ENCODE measurements at regions not wholly inside any gene's neighbourhood (a gene's known extent, or its start where the extent isn't known, plus 50 kb on each side); places are given as distances from the start of the nearest gene placed in this dataset.

DNA sequence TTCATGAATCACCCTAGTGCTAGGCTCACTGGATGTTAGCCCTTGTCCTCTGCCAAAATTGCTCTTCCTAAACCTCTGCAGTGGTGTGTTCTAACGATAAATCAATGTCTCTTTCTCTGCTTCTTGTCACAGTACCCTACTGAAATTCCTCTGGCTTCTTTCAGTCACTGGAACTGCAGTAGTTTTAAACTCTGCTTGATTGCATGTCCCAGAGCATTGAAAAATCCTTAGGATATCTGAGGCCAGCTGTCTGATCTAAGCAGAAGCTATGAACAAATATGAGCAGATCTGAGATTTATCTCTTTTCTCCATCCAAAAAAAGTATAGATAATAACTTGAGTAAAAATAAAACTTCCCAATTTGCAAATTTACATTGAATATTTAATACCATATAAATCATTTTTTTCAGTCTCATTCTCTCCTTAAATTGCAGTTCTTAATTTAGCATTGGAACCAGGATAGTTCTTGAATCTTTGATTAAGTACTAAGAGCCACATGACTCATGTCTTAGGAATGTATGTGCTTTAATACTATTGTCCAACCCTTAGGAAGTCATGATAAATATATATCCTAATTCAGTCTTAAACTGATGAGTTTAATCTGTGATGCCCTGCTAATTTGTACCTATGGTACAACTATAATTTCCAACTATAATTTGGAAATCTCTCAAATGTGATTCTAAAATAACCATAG lies 169.7 kb downstream of the PDHA2 start:
- Histone ChIP-seq H3K4me3 (no peak overlapping the region), H3K36me3 (no peaks in the 10 kb centered on the region), H3K27ac (no peak overlapping the region), H3K27me3 (no peaks in the 10 kb centered on the region), H3K4me1 (no peaks in the 10 kb centered on the region), H3K9me3 (no peaks in the 10 kb centered on the region)
- 21% methylated on average over 1 of the region's 1 CpG for WGBS
- no peak for TF ChIP-seq CTCF (IDR thresholded peaks at IDR 0.05)
- TF ChIP-seq POLR2A (IDR thresholded peaks at IDR 0.05), result no peak
- no peak for TF ChIP-seq POLR2AphosphoS5 (IDR thresholded peaks at IDR 0.05)
- no peak for TF ChIP-seq EP300 (IDR thresholded peaks at IDR 0.05)
- DNase-seq (ENCODE audit: low spot score in 2 of 2), result no peak

- no peak for DNase-seq (ENCODE audit: low spot score in 2 of 2)
- H3K4me1 ChIP-seq, result no peaks in the 10 kb centered on the region
- H3K4me3 ChIP-seq, result no peak overlapping the region
- 51% methylated on average over 2 of the region's 2 CpGs for whole genome bisulfite sequencing
- H3K36me3 ChIP-seq, result no peaks in the 10 kb centered on the region
- TF ChIP-seq EP300 (IDR thresholded peaks at IDR 0.05), result no peak
- no peak for TF ChIP-seq CTCF (IDR thresholded peaks at IDR 0.05)
- no peak for TF ChIP-seq POLR2A (IDR thresholded peaks at IDR 0.05)
- TF ChIP-seq POLR2AphosphoS5 (IDR thresholded peaks at IDR 0.05), result no peak
- no peak overlapping the region for H3K27ac ChIP-seq
- no peaks in the 10 kb centered on the region for H3K27me3 ChIP-seq
- H3K9me3 ChIP-seq, result no peaks in the 10 kb centered on the region
Observed at GRCh38 chr4:96012687-96013086, 172.8 kb downstream of the PDHA2 start.

DNA sequence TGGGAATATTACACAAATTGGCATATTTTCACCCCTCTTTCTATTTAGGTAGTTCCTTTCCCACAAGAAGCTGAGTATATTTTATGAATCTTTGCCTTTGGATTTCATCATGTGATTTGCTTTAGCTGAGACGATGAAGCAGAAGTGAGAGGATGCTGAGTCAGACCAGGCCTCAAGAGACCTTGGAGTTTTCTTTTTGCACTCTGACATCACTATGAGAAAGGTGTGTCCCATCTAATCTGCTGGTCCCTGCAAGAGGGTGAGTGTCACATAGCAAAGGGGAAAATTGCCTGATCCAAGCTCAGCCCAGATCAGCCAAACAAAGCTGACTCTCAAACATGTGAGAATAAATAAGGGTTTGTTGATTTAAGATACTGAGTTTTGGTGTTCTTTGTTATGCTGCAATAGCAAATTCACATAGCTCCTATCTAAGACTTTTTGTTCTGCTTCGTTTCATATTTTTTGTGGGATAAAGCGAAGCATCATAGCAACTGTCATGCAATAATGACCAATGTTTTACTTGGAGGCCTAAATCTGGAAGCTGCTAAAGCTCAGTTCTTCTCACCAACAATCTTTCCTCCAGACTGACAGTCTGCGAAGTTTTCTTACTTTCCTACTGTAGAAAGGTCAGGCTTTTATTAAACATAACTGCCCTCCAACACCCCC lies 176.9 kb downstream of the PDHA2 start:
- H3K4me1 ChIP-seq, result no peaks in the 10 kb centered on the region
- H3K4me3 ChIP-seq, result no peak overlapping the region
- H3K27ac ChIP-seq, result no peak overlapping the region
- no peaks in the 10 kb centered on the region for H3K27me3 ChIP-seq
- WGBS, result 76% methylated on average over 4 of the region's 4 CpGs
- DNase-seq (ENCODE audit: low spot score in 2 of 2), result no peak
- no peaks in the 10 kb centered on the region for H3K9me3 ChIP-seq
- no peaks in the 10 kb centered on the region for H3K36me3 ChIP-seq
- TF ChIP-seq POLR2AphosphoS5 (IDR thresholded peaks at IDR 0.05), result no peak
- TF ChIP-seq EP300 (IDR thresholded peaks at IDR 0.05), result no peak
- TF ChIP-seq CTCF (IDR thresholded peaks at IDR 0.05), result no peak
- no peak for TF ChIP-seq POLR2A (IDR thresholded peaks at IDR 0.05)

- H3K27ac ChIP-seq, result no peak overlapping the region
- H3K27me3 ChIP-seq, result no peaks in the 10 kb centered on the region
- 38% methylated on average over 1 of the region's 1 CpG for WGBS
- no peaks in the 10 kb centered on the region for H3K9me3 ChIP-seq
- TF ChIP-seq POLR2A (IDR thresholded peaks at IDR 0.05), result no peak
- TF ChIP-seq CTCF (IDR thresholded peaks at IDR 0.05), result no peak
- no peak for TF ChIP-seq EP300 (IDR thresholded peaks at IDR 0.05)
- TF ChIP-seq POLR2AphosphoS5 (IDR thresholded peaks at IDR 0.05), result no peak
- no peak overlapping the region for H3K4me3 ChIP-seq
- no peaks in the 10 kb centered on the region for H3K36me3 ChIP-seq
- no peak for DNase-seq (ENCODE audit: low spot score in 2 of 2)
- no peaks in the 10 kb centered on the region for H3K4me1 ChIP-seq
Observed at GRCh38 chr4:96025011-96025410, 185.1 kb downstream of the PDHA2 start.

DNA sequence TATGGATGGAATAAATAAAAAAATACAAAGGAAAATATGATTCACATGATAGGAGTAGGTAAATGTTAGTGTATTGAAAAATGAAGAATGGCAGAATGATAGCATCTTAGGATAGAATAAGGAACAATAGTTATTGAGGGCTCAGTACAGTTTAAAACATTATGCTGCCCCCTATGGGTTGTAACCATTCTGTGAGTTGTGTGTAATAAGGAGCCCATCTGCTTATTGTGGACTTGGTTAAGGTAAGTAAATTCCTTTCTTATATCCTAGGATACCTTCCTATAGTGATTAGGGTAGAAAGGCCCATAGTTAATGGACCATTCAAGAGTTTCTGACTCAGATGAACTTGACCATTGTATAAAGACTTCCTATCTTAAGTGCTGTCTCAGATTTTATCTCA lies 195.8 kb downstream of the PDHA2 start:
- Histone ChIP-seq H3K4me1 (no peaks in the 10 kb centered on the region), H3K27ac (no peak overlapping the region), H3K4me3 (no peak overlapping the region), H3K27me3 (no peaks in the 10 kb centered on the region), H3K36me3 (no peaks in the 10 kb centered on the region), H3K9me3 (no peaks in the 10 kb centered on the region)
- TF ChIP-seq EP300 (IDR thresholded peaks at IDR 0.05), result no peak
- no peak for TF ChIP-seq CTCF (IDR thresholded peaks at IDR 0.05)
- TF ChIP-seq POLR2A (IDR thresholded peaks at IDR 0.05), result no peak
- no peak for TF ChIP-seq POLR2AphosphoS5 (IDR thresholded peaks at IDR 0.05)
- DNase-seq (ENCODE audit: low spot score in 2 of 2), result no peak

Measured in suprapubic skin (tissue), 4 donors.